HUDEP-2 (cell line): ENCODE measurements at regions not wholly inside any gene's neighbourhood (a gene's known extent, or its start where the extent isn't known, plus 50 kb on each side); places are given as distances from the start of the nearest gene placed in this dataset.

Source experiments
- DNase-seq, 76 experiments: peaks; one replicate each; lab custom pipeline; 2025; ENCODE audit not compliant: unreplicated experiment in 76 of 76; lab: John Stamatoyannopoulos, UW

DNA sequence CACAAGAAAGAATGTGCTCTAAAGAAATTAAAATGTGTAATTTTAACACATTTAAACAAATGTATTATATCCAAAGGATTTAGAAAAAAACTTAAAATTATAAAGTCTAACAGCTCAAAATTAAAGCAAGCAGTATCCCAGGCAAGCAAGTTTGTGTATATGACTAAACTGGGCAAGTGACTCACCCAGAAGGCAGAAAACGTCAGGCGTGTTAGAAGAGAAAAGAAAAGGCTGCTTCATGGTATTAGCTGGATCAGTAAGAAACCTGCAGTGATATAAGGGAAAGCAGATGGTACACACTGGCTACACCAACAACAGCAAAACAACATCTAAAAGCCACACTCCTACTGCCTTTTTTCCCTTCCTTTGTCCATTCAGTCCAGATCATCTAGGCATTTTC is 250.6 kb upstream of the NDST3 start:
- DNase-seq: no peak

DNA sequence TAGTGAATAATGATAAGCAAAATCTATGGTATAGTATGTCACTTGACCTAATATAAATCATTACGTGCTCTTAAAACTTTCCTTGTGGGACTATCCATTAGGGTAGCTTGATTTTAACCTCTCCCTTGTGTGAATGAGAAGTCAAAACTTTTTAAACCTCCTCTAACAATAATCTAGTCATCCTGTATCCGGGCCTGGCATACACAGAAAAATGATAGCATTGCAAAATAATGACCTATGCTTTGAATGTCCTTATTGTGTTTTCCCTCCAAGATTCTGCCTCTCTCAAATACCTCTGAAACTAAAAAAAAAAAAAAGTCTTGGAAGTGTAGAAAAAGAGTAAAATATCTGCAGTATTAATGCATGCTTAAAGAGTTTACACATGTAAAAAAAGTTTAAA is 250.0 kb upstream of the NDST3 start:
- DNase-seq: no peak

DNA sequence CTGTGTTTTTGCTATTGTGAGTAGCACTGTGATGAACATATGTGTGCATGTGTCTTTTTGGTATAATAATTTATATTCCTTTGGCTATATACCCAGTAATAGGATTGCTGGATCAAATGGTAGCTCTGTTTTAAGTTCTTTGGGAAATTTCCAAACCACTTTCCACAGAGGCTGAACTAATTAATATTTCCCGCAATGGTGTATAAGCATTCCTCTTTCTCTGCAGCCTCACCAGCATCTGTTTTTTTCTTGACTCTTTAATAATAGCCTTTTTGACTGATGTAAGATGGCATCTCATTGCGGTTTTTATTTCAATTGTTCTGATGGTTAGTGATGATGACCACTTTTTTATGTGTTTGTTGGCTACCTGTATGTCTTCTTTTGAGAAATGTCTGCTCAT is 247.7 kb upstream of the NDST3 start:
- DNase-seq: no peak

DNA sequence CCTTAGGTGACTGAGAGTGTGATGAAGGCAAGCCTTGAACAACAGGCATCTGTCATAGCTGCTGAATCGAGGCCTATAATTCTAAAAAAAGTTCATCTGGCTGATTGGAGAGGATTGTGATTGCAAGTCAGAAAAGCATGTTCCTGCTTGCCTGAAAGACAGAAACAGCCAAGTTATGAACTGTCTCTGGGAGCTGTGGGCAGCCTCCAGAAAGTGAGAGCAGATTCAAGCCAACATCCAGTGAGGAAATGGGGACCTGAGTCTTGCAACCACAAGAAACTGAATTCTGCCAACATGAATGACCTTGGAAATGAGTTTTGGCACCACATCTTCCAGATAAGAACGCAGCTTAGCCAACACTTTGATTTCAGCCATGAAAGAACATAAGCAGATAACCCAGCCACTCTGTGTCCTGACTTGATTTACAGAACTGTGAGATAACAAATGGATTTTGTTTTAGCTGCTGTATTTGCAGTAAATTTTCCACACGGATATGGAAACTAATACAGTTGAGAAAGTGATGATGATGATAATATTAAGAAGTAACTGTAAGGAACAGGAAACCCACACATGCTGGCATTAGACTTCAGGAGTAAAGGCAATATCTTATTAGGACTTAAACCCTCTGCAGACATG is 240.3 kb upstream of the NDST3 start:
- DNase-seq: no peak

DNA sequence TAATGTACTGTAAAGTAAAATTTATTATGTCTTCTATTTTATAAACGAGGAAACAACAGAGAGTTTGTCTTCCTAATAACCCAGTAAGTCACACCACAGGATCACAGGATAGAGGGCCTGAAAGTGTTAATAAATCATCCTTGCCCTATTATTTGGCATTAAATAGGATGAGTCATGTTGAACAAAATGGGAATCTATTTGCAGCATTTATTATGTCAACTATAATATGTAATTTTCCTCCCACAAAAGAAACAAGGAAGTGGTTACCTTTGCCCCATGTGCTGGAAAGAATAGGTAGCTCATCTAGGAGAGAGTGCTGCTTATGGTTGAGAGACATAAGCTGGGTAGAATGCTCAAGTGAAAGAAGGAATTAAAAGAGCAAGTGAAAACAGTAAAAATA is 237.6 kb upstream of the NDST3 start:
- DNase-seq: no peak

DNA sequence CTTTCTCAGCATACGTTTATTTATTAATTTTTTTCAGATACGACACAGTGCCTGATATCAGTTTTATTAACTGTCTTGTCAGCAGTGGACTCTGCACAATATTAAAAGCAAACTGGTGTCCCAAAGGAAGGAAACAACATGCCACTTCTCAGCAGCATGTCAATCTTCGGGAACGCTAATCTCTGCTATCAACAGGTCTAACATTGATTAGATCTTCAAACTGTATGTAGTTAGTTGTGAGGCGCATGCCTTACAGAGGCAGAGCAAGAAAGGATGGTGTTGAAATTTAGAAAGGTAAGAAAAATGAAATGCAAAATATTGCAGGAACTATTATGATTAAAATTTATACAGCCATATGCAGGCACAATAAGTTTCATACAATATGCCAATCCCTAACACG is 233.7 kb upstream of the NDST3 start:
- no peak for DNase-seq

DNA sequence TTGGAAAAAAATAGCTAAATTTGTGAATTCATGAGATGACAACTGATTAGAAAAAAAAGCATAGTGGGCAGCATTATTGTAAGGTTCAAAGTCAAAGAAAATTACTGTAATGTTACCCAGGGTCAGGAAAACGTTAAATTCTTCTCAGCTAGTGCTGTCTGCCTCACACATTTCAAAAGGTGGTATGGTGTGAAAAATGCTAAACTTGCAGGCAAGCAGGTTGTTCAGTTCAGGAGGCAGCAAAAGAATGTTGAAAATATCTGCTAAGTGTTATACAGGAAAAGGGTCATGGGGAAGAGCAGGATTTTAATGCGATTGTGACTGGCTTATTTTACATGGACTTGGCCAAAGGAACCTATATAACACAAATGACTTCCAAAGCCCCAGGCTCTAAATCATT is 232.5 kb upstream of the NDST3 start:
- DNase-seq: no peak

DNA sequence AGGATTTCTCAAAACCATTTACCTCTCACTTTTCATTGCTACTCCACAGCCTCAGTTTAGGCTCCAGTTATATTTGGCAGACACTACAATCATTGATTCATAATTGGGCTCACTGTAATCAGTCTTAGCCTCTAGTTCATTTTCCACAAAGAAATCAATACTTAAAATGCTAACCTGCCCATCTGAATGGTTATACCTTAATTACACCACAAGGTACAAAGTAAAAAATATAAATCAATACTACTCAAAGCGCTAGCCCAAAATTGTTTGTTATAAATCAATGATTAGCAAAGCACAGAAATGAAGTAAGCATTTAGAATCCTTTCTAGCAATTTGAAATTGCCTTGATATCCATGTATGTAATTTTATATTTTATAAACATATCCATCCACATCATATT is 222.6 kb upstream of the NDST3 start:
- DNase-seq: no peak

DNA sequence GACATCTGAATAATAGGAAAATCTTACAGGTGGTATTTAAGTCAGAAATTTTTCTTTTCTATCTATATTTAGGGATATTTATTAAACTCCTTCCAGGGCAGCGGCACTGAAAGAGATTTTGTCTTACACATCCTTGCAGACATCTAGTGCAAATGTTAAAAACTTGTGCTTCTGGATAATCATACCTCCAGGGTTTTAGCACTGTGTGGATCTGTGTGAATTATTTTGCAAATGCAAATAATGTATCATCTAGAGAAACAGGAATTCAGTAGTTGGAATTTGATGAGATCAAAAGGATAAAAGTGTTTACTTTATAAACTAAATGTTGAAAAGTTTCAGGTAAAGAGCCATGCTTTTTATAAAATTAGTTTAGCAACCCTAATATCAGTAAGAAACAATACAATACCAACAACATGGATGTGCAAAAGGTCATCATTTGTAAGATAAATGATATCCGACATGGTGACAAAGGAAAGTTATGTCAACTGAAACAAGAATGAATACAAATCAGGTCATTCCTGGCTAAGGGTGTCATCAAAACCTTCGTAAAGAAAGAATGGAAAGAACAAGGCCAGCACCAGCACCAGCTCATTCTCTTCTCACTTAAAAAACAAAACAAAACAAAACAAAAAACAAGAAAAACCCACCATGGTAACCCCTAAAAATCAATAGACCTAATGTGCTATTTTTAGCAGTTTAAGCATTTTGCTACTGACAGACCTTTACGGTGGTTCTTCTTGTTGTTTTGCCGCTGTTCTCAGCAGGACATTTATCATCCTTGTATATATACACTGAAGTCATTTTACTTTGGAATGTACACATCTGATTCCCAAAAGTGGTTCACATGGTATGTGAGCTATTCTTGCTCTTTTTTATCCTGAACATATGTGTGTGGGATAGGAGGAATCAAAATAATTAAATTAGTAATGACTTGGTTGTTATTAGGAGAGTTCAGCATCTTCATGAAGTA is 219.7 kb upstream of the NDST3 start:
- no peak for DNase-seq

DNA sequence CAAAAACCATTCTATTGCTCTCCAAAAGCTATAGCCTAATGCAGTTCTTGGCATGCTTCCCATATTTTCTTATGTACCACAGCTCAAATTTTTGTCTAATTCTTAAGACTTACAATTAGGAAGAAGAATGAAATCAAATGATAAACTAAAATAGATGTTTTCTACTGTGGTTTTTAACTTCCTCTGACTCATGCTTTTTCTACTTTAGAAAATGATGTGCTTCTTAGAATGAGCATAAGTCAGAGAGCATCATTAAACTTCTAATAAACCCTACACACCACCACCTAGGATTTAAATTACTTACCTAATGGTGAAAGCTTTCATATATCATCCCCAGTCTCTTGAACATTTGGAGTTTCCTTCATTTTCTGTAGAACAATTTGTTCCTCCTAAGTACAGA is 217.0 kb upstream of the NDST3 start:
- no peak for DNase-seq

DNA sequence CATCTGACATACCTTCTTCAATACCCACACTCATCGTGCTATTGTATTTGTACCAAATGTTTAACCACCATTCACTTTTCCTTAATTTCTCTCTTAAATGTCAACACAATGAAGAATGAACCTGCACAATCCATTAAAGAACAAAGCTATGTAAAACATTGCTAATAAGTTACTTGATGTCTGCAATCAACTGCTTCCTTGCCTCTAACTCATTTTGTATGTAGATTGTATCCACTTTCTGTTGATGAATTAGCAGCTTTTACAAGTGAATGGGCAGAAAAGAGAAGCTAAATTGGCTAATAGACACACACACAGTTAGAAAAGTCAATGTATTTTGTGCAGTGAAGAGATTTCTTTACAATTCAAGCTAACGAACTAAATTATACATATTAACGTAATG is 212.5 kb upstream of the NDST3 start:
- no peak for DNase-seq

DNA sequence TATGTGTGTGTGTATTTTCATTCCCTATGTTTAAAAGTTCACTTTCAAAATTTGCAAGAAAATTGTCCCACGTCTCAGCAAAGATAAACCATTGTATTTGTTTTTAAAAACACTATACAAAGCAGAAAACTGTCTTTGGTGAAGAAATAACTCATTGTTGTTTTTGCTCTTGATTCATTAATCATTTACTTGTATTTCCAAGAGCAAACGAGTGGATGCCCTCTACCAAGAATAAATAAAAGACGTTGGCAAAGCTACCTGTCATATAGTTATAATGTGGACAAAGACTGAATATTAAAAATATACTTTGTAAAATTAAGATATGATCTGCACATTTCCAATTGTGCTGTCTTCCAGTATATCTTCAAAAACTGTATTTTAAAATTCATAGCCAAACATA is 210.9 kb upstream of the NDST3 start:
- DNase-seq: no peak

DNA sequence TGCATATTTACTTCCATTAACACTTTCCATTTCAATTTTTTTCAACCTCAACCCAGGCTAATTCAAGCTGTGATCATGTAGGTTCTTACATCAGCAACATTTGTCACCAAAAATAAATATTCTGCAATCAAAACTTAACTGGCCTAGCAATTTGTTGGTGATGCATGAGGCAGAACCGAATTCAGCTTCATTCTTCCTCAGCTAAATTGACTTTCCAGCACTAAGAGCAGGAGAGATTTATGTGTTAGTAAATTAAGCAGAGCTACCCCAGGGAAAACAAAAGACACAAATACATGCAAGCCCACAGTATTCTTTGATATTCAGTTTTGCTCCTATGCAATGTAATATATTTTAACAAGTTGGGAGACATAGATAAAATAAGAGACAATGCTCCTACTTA is 208.7 kb upstream of the NDST3 start:
- DNase-seq: no peak

DNA sequence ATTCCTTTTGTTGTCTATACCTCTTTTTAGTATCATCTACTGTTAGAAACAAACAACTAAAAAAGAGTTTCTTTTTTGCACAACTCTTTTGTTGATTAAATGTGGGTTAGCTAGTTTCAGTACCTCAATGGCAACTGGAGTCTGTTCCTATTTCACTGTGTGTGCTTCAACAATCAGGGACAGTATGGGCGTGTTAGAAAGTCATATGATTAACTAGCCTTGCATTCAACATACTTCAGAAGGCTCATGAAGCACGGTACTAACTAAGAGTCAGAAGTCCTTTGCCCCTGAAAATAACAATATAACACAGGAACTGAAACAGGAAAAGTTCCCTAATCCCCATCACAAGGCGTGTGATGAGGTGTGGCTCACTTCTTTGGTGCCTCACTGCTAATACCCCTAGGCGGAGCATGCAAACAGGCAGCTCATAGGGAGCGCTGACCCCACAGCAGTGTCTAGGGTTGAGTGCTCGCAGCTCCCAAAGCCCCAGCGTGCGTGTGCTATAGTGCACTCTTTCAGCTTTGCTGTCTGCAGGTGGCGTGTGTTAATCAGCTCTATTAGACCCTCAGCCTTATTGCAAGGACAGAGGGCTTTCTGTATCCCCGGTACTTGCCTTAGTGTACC is 203.1 kb upstream of the NDST3 start:
- no peak for DNase-seq

DNA sequence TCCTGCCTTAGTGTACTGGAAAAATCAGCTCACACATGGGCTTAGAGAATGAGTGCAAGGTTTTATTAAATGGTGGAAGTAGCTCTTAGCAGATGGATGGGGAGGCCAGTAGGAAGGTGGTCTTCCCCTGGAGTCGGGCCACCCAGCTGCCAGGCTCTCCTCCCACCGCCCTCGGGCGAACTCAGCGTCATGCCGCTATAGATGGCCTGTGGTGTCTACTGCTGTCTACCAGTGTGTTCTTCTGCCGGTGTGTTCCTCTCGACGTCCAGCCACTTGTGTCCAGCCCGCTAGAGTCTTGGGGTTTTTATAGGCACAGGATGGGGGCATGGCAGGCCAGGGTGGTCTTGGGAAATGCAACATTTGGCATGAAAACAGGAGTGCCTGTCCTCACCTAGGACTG is 198.7 kb upstream of the NDST3 start:
- no peak for DNase-seq

DNA sequence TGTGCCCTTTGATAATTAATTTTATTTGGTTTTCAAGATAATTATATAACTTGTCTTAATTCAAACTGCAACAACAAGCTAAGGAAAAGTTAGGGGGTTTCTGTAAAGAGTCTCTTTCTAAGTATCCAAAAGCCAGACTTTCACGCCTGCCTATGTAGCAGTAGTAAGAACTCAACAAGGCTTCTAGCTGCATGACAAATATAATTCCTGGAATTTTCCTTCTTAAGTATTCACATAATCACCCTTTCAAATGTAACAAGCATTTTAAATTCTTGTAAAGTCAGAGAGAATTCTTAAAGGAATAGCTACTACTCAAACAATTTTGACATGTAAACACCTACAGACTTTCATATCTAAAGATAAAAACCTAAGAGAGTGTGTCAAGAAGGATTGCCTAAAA is 189.7 kb upstream of the NDST3 start:
- no peak for DNase-seq

DNA sequence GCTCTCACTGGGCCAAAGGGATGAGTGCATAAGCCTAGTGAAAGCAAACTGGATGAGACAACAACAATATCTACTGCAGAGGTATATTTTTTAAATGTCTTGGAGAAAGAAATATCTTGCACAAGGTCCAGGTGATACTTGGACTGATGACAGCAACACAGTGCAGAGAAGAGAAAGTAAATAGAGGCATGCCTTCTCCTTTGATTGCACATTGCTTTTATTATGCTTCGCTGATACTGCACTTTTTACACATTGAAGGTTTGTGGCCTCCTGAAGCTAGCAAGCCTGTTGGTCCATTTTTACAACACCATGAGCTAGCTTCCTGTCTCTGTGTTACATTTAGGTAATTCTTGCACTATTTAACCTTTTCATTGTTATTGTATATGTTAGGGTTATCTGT is 189.0 kb upstream of the NDST3 start:
- no peak for DNase-seq

DNA sequence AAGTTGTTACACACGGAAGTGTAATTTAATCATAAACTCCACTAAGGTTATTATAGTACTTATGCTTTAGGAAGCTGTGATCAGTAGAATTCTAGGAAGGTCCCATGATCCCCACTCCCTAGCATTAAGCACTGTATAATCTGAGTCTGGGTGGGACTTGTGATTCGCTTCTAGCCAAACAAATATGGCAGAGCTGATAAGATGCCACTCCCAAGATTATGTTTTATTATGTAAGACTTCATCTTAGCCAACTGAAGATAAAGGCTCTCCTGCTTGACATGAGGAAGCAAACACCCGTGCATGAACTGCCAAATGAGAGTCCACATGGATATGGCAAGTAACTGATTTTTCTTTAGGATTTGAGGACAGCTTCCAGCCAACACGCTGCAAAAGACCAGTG is 186.4 kb upstream of the NDST3 start:
- peak in 1 of 76 experiments; percentile 26 for DNase-seq

DNA sequence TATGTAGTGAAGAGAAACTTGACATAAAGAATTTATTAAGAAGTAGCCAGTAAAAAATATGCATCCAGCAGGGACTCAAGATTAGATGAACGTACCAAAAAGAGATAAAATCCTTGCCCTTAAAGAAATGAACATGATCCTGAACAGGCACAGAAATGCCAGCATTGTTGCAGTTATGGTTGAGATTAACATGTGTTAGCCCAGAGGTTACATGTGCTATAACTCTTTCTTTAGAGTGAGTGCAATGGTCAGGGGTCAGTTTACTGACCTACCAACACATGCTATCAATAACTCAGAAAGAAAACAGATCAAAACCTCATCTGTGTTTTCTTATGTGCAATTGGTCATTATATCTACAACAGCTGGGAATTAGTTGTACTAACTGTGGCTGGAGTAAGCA is 166.1 kb upstream of the NDST3 start:
- no peak for DNase-seq

DNA sequence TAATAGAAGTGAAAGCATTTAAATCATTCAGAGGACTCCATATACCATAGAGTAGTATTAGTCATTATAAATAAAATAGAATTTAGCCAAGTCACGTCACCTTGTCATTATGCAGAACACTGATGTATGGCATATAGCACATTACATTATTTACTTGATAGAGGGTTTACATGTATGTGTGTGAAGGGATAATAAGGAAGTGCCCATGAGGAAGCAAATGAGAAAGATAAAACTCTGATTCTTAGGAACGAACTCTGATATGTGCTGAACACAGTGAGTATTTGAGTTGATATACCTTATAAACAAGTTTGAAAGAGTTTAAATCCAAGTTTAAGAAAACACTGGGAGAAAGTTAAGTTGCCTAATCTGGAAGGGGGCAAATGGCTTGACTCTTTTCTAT is 160.5 kb upstream of the NDST3 start:
- DNase-seq: no peak

DNA sequence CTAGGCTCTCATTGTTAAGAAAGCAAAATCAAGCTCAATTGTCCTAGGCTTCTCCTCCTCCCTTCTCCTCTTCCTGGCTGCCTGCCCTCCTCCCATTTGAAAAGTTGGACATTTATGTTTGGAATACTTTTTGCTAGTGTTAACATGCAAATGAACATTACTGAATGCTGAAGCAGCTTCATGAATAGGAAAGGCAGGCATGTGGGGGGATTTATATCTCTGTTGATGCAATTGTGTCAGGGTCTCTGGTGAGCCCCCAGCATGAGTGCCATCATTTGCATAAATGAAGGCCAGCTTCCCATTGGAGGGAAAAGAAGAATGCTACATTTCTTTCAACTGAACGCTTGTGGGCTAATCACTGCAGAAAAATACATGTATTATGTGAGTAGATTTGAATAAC is 160.1 kb upstream of the NDST3 start:
- no peak for DNase-seq

DNA sequence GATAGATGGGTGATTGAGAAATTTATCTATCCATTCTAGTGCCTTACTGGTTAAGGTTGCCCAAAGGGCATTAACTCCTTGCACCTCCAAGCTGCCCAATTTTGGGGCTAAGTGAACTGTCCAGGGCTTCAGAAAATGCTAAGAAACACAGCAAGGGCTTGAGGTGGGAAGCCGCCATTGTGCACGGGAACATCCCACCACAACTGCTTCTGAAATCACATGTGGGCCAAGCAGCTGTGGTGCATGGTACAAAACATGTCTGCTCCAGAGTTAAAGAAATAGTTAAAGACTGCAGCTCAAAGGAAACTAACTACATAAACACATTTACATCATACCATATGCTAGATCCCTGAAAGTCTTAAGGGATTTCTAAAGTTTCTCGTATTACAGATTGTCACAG is 144.3 kb upstream of the NDST3 start:
- DNase-seq: no peak
